Right ventricle myocardium superior (tissue), 1 donor: ENCODE measurements at regions not wholly inside any gene's neighbourhood (a gene's known extent, or its start where the extent isn't known, plus 50 kb on each side); places are given as distances from the start of the nearest gene placed in this dataset.

ENCODE experiments used
- ATAC-seq: fragments of 200-7000 bp; cut with Tn5 transposase; one replicate; pipeline ENCODE4 v1.9.1; 2020; ENCODE audit warnings: mild to moderate bottlenecking; ENCODE audit not compliant: poor library complexity
- DNase-seq: peaks from one replicate; pipeline ENCODE4 v3.0.0-alpha.2; 2020
- intact Hi-C: fragments of 100-400 bp; cut with DNase I; formaldehyde crosslinking; loops from one replicate; pipeline ENCODE4 v1.11.2; 2022
- donor health status: DM: no; HTN: yes; CAD: no; lungs with severe emphysema.

GRCh38 chr4:24662542-24662941 is 78.2 kb upstream of the DHX15 start:
- DNase-seq (no peak), ATAC-seq (no peak)
- intact Hi-C loops, result no loop called here

DNA sequence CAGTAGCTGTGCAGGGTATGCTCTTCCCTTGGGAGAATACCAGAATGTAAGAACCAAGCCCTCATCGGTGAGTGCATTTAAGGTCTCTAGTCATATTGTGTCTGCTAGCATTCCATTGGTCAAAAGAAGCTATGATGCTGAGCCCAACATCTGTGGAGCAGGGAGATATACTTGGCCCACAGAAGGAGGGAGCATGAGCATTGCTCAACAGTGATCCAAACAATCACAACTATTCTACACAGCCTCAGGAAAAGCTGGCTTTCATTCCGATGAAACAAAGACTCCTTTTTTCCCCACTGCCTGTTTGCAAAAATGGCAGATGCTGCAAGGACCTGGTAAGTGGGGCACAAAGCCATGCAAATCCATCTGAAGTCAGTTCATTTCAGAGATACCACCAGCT is 80.6 kb upstream of the DHX15 start:
- ATAC-seq, result peak; percentile 93
- intact Hi-C loops, result no loop called here

GRCh38 chr4:24666316-24666715 is 82.0 kb upstream of the DHX15 start:
- no peak for ATAC-seq
- DNase-seq, result no peak
- intact Hi-C loops, result no loop called here

More for the DNA sequence above, 80.6 kb upstream of the DHX15 start:
- no peak for DNase-seq

DNA sequence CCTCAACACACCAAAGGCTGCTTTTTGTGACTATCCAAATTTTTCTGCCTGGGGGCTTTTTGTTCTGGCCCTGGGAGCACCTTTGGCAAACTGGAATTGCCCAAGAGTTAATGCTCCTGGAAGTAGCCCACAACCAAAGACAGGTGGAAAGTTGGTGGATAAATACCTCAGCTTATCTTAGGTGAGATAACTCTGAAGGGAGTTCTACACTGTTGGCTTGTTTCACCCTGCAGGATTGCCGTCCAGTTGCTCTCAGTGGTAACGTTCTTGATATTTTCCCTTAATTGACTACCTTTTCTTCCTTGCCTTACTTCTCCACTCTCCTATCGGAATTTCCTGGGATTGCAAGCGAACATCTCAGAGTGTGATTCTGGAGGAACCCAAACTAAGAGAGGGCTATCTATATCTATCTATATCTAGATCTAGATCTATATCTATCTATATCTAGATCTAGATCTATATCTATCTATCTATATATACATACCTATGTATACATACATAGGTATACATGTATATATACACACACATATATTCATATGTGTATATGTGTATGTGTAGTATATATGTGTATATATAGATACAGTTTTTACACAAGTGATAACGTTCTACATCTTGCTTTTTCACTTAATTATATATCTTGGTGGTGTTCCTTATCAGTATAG is 82.6 kb upstream of the DHX15 start:
- DNase-seq (no peak), ATAC-seq (no peak)
- intact Hi-C loops, result no loop called here

DNA sequence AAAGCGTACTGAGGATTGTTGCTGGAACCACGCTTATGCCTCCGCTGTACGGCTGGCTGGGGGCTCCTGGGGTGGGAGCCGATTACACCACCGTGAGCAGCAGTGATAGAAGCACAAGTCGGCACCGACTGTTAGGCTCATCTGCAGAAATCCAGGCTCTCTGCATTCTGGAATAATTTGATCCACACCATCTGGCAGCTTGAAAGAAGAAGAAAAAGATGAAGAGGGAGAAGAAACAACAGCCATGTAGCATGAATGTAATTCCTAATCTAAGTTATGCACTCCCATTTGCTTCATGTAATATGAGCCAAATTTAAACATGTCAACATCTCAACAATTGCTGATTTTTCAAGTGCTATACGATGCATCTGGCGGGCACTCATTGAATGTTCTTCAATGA is 84.6 kb upstream of the DHX15 start:
- intact Hi-C loops, result no loop called here
- ATAC-seq, result no peak
- no peak for DNase-seq

DNA sequence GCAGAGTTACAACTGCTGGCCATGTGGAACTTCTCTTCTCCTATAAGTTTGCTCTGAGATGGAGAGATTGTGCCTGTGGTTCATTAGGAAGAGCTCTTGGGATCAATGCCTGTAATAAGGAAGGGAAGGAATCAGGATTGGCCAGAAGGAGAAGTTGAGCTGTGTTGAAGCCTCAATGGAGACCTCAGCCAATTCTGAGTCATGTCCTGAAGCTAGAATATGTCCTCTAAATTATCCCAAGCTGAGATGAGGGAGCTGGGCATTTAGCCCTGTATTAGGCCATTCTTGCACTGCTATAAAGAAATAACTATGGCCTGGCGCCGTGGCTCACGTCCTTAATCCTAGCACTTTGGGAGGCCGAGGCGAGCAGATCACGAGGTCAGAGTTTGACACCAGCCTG is 85.4 kb upstream of the DHX15 start:
- no peak for ATAC-seq
- DNase-seq, result no peak
- intact Hi-C loops, result no loop called here

- DNase-seq, result no peak
- intact Hi-C loops, result no loop called here
- no peak for ATAC-seq
Measured at GRCh38 chr4:24671849-24672248, 87.5 kb upstream of the DHX15 start.

GRCh38 chr4:24672880-24673279 is 88.5 kb upstream of the DHX15 start:
- ATAC-seq, result no peak
- no peak for DNase-seq
- intact Hi-C loops, result no loop called here

DNA sequence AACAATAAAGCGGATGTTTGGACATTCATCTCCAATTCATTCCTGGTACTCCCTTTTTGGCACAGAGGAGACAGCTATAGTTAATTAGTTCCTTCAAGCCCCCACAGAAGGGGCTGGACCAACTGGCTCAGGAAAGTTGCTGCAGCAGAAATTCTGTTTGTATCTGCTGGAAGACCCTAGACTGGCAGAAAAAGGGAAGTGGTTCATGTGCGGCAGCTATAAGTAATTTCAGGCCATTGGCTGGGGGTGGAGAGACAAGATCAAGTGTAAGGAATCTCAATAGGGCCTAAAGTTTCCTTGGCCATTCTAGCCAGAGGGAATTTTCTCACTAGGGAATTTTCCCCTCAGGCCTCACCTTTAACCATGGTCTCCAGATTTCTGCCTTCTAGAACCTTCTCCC is 89.9 kb upstream of the DHX15 start:
- intact Hi-C loops, result no loop called here
- DNase-seq, result no peak
- ATAC-seq, result no peak

- intact Hi-C loops, result no loop called here
- no peak for DNase-seq
- ATAC-seq, result no peak
Measured at GRCh38 chr4:24675721-24676389, 91.5 kb upstream of the DHX15 start.

GRCh38 chr4:24677909-24678308 is 93.6 kb upstream of the DHX15 start:
- ATAC-seq (no peak), DNase-seq (no peak)
- intact Hi-C loops, result no loop called here

DNA sequence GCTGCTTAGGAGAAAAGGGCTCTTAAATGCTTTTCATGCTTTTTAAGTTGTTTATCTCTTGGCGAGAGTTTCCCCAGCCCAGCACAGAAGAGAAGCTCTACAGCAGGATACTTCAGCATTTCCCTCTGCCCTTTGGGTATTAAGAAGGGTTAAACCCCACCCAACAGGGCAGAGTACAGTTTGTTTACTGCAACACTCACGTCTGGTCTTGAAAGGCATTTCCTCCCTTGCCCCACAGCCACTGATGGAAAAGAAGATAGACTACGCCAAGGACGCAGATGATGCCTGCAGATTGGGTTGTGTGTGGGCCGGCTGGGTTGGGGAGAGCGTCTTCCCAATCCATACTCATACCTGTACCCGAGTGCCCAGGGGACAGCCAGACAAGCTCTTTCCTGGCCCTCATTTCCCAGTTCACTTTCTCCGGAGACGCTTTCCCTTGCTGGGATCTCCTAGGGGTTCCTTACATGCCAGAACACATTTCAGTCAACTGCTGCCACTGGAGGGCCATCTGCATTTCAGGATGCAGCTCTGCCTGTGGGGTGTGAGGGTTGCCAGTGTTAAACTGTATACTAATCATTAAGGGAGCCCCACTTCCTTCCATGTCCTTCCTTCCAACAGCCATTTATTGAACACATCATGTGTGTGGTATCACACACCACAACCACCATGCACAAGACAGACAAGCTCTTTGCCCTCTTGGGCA is 96.5 kb upstream of the DHX15 start:
- no peak for ATAC-seq
- DNase-seq, result no peak
- intact Hi-C loops, result no loop called here

GRCh38 chr4:24683116-24683515 is 98.8 kb upstream of the DHX15 start:
- intact Hi-C loops, result no loop called here
- ATAC-seq, result no peak
- DNase-seq, result no peak

GRCh38 chr4:24686866-24687692 is 102.7 kb upstream of the DHX15 start:
- intact Hi-C loops, result loop anchor here (2.0 kb wide), 1 partner anchor 198 kb away; no protein-coding TSS in a partner anchor
- ATAC-seq, result peak; percentile 47
- no peak for DNase-seq

- ATAC-seq (no peak), DNase-seq (no peak)
- intact Hi-C loops, result no loop called here
Measured at GRCh38 chr4:24688453-24688852, 104.1 kb upstream of the DHX15 start.

- DNase-seq, result no peak
- intact Hi-C loops, result no loop called here
- no peak for ATAC-seq
Measured at GRCh38 chr4:24689212-24689611, 104.9 kb upstream of the DHX15 start.

- ATAC-seq, result peak; percentile 77
- DNase-seq, result no peak
- intact Hi-C loops, result no loop called here
Measured at GRCh38 chr4:24690436-24690835, 104.9 kb upstream of the SOD3 start.

DNA sequence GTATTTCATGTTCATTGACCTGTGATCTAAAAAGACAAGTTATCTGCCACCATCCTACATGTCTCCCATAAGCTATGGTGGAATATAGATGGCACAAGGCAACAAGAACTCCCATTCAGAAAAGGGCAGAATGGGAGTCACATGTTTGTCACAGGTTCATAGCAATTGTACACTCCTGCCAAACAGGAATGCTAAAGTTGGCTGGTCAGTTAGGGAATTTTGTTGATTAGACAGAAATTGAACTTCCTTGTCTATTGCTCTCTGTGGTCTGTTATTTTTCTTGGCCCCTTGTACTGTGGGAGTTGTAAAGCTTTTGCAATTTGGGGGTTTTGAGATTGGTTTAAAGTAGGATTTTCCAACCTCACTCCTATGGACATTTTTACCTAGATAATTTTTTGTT is 101.7 kb upstream of the SOD3 start:
- no peak for ATAC-seq
- no peak for DNase-seq
- intact Hi-C loops, result no loop called here

DNA sequence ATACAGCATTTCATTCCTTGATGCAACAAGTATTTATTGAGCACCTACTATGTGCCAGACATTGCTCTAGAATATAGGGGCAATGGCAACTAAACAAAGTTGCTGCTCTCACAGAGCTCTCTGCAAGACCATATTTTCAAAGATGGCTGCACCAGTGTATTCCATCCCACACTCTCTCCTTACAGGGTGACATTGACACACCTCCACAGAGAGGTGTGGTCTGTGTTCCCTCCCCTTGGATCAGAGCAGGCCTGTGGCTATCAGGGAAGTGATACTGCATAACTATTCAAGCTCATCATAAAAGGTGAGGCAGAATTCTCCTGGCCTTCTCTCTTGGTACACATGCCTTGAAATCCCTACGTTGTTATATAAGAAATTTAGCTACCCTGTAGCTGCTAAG is 95.3 kb upstream of the SOD3 start:
- DNase-seq (no peak), ATAC-seq (no peak)
- intact Hi-C loops, result no loop called here
